Left ventricle myocardium inferior (tissue), 1 donor: ENCODE measurements at regions not wholly inside any gene's neighbourhood (a gene's known extent, or its start where the extent isn't known, plus 50 kb on each side); places are given as distances from the start of the nearest gene placed in this dataset.

Experiments
- DNase-seq: peaks from one replicate; pipeline ENCODE4 v3.0.0-alpha.2; 2020
- H3K27ac ChIP-seq: fragments of 200-600 bp; replicated peaks from 2 replicates; pipeline ENCODE4 v1.8.0; 2021
- H3K27me3 ChIP-seq: fragments of 200-600 bp; 2 replicates; pipeline ENCODE4 v1.8.0; 2021; ENCODE audit warnings: low read depth
- H3K36me3 ChIP-seq: fragments of 200-600 bp; 2 replicates; pipeline ENCODE4 v1.8.0; 2021
- H3K4me1 ChIP-seq: fragments of 200-600 bp; 2 replicates; pipeline ENCODE4 v1.8.0; 2021
- H3K4me3 ChIP-seq: fragments of 200-600 bp; 2 replicates; pipeline ENCODE4 v1.8.0; 2021; ENCODE audit warnings: mild to moderate bottlenecking, moderate library complexity
- H3K9me3 ChIP-seq: fragments of 200-600 bp; replicated peaks from 2 replicates; pipeline ENCODE4 v1.8.0; 2021
- CTCF ChIP-seq: fragments of 200-600 bp; IDR thresholded peaks from 2 replicates; pipeline ENCODE4 v1.8.0; 2021; ENCODE audit warnings: antibody characterized with exemption, mild to moderate bottlenecking, borderline replicate concordance
- intact Hi-C: fragments of 100-400 bp; cut with micrococcal nuclease; formaldehyde crosslinking; loops from one replicate; pipeline ENCODE4 v1.11.0; 2022
- donor health status: DM: no; HTN: yes; CAD: no; lungs with severe emphysema.

- TF ChIP-seq CTCF: no peak
- H3K4me1 ChIP-seq: peaks cover 5% of the 10 kb centered on the region
- H3K4me3 ChIP-seq: no peak overlapping the region
- no peak for DNase-seq
- no peaks in the 10 kb centered on the region for H3K36me3 ChIP-seq
- H3K27ac ChIP-seq: no peak overlapping the region
- intact Hi-C loops: no loop called here
- peaks cover 28% of the 10 kb centered on the region for H3K27me3 ChIP-seq
- peaks cover 7% of the 10 kb centered on the region for H3K9me3 ChIP-seq
Observed at GRCh38 chr9:134559013-134559412, 82.6 kb upstream of the COL5A1 start.

DNA sequence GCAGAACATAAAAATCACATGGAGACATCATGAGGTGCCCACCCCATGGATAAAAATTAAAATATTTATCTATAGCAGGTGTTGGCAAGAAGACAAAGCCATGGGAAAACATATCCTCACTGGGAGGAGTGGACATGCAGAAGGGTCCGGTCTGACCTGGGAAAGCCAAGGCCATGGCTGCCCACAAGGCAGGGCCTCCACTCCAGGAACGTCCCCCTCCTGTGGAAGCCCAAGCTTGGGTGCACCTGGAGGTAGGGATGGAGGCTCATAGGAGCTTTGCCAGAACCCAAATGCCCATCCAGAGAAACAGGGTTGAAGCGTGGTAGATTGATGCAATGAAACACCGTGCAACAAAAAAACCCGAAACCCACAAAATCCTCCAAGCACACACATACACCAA lies 81.4 kb upstream of the COL5A1 start:
- Histone ChIP-seq H3K9me3 (peaks cover 8% of the 10 kb centered on the region), H3K27me3 (peaks cover 16% of the 10 kb centered on the region), H3K4me3 (no peak overlapping the region), H3K36me3 (no peaks in the 10 kb centered on the region), H3K27ac (no peak overlapping the region), H3K4me1 (no peaks in the 10 kb centered on the region)
- no peak for DNase-seq
- intact Hi-C loops: no loop called here
- TF ChIP-seq CTCF: no peak

- Histone ChIP-seq H3K4me1 (no peaks in the 10 kb centered on the region), H3K4me3 (no peak overlapping the region), H3K27ac (no peak overlapping the region), H3K9me3 (peaks cover 12% of the 10 kb centered on the region), H3K27me3 (peaks cover 15% of the 10 kb centered on the region), H3K36me3 (no peaks in the 10 kb centered on the region)
- intact Hi-C loops: no loop called here
- DNase-seq: no peak
- TF ChIP-seq CTCF: no peak
Observed at GRCh38 chr9:134560654-134561053, 80.9 kb upstream of the COL5A1 start.

DNA sequence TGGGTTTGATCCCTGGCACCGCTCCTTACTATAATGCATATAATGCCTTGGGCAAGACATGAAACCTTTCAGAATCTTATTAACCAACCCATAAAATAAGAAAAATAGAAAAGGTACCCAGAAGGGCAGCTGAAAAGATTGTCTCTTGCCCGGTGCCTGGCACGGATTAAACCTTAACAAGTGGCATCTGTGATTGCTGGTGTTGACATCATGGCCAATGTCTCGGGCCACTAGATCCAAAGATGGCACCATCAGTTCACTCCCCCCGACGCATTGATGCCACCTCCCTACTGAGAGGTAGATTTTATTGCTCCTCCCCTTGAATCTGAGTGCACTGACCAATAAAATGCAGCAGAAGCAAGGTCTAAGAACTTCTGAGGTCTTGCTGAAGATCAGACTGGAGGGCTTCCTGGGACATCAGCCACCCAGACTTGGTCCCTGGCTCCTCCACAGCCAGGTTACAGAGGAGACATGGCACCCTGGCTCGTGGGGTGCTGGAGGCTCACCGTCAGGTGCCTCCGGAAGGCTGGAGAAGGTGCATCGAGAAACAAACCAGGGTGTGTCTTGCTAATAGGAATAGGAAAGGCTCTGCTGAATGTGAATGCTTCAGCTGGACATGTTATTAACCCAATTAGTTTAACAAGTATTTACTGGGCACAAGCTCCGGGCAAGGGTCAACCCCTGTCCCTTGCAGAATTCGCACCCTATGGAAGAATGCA lies 80.0 kb upstream of the COL5A1 start:
- intact Hi-C loops: no loop called here
- H3K27me3 ChIP-seq: peaks cover 12% of the 10 kb centered on the region
- H3K4me3 ChIP-seq: no peak overlapping the region
- H3K4me1 ChIP-seq: no peaks in the 10 kb centered on the region
- H3K27ac ChIP-seq: no peak overlapping the region
- H3K9me3 ChIP-seq: peaks cover 21% of the 10 kb centered on the region
- no peaks in the 10 kb centered on the region for H3K36me3 ChIP-seq
- no peak for TF ChIP-seq CTCF
- DNase-seq: no peak

GRCh38 chr9:134562146-134562849 lies 79.3 kb upstream of the COL5A1 start:
- H3K9me3 ChIP-seq: peaks cover 29% of the 10 kb centered on the region
- intact Hi-C loops: no loop called here
- no peak for DNase-seq
- no peak for TF ChIP-seq CTCF
- no peak overlapping the region for H3K4me3 ChIP-seq
- H3K4me1 ChIP-seq: no peaks in the 10 kb centered on the region
- peaks cover 12% of the 10 kb centered on the region for H3K27me3 ChIP-seq
- H3K36me3 ChIP-seq: no peaks in the 10 kb centered on the region
- H3K27ac ChIP-seq: no peak overlapping the region
